GM19035 (cell line): ENCODE measurements at regions not wholly inside any gene's neighbourhood (a gene's known extent, or its start where the extent isn't known, plus 50 kb on each side); places are given as distances from the start of the nearest gene placed in this dataset.

ENCODE experiments used
- ATAC-seq: cut with Tn5 transposase; IDR thresholded peaks from one replicate; pipeline ENCODE4 v1.9.1; 2021; ENCODE audit not compliant: unreplicated experiment

- no peak for ATAC-seq
These were observed 287.4 kb downstream of the UACA start for GRCh38 chr15:70475921-70476320.

- ATAC-seq = no peak
These were observed 288.0 kb downstream of the UACA start for GRCh38 chr15:70475407-70475781.

GRCh38 chr15:70474471-70475406 lies 288.6 kb downstream of the UACA start:
- no peak for ATAC-seq

GRCh38 chr15:70473581-70474370 lies 289.6 kb downstream of the UACA start:
- ATAC-seq = no peak

- no peak for ATAC-seq
These were observed 291.8 kb downstream of the UACA start for GRCh38 chr15:70471517-70471916.

GRCh38 chr15:70470556-70471191 lies 292.7 kb downstream of the UACA start:
- no peak for ATAC-seq

- no peak for ATAC-seq
These were observed 293.5 kb downstream of the UACA start for GRCh38 chr15:70469651-70470555.

GRCh38 chr15:70469182-70469581 lies 294.2 kb downstream of the UACA start:
- no peak for ATAC-seq

- ATAC-seq = no peak
These were observed 296.3 kb downstream of the UACA start for GRCh38 chr15:70466895-70467529.

GRCh38 chr15:70466305-70466704 lies 297.1 kb downstream of the UACA start:
- ATAC-seq = no peak

GRCh38 chr15:70465812-70466211 lies 297.5 kb downstream of the UACA start:
- ATAC-seq = no peak

GRCh38 chr15:70463453-70463834 lies 299.9 kb downstream of the UACA start:
- peak; percentile 31 for ATAC-seq

- ATAC-seq = no peak
These were observed 301.4 kb downstream of the UACA start for GRCh38 chr15:70461992-70462391.

- no peak for ATAC-seq
These were observed 302.3 kb downstream of the UACA start for GRCh38 chr15:70461017-70461416.

- ATAC-seq = no peak
These were observed 304.0 kb downstream of the UACA start for GRCh38 chr15:70459312-70459711.

GRCh38 chr15:70453766-70454165 lies 309.6 kb downstream of the UACA start:
- no peak for ATAC-seq

GRCh38 chr15:70453238-70453637 lies 310.1 kb downstream of the UACA start:
- no peak for ATAC-seq

- no peak for ATAC-seq
These were observed 311.3 kb downstream of the UACA start for GRCh38 chr15:70451821-70452653.

GRCh38 chr15:70450142-70450443 lies 313.3 kb downstream of the UACA start:
- ATAC-seq = no peak
